Myocyte (in vitro differentiated cells): ENCODE measurements at regions not wholly inside any gene's neighbourhood (a gene's known extent, or its start where the extent isn't known, plus 50 kb on each side); places are given as distances from the start of the nearest gene placed in this dataset.

Source experiments
- DNase-seq: peaks from one replicate; pipeline ENCODE4 v3.0.0-alpha.2; 2012; ENCODE audit warnings: low read depth

DNA sequence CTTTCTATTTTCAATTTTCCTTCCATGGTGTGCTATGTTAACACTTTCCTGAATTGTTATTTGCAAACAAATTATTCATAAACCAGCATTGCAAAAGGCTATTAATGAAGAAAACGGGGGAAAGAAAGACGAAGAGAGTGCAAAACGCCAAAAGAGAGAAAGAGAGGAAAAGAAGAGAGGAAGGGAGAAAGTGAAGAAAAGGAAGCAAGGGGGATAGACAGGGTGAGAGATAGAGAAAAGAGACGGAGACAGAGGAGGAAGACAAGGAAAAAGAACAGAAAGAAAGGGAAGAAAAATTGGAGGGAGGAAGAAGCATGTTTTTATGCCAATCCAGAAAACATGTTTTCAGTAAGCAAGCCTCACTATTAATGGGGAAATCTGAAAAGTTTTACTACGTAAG is 310.6 kb downstream of the TFEC start:
- no peak for DNase-seq

DNA sequence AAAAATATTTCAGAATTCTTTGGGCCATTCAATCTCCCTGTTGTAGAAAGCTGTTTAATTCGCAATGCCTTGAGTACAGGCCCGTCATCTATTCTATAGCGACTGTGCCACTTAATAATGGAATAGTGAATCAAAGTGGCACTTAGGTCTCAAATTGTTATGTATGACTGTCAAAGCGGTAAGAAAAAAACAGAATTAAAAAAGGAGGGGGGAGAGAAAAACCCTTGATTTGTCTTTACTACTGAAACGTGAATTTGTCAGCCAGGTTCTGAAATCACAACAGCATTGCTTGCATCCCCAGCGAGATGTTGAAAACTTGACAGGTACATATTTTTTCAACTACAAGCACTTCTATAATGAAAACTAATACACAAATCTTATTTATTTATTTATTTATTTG is 320.9 kb downstream of the TFEC start:
- no peak for DNase-seq

DNA sequence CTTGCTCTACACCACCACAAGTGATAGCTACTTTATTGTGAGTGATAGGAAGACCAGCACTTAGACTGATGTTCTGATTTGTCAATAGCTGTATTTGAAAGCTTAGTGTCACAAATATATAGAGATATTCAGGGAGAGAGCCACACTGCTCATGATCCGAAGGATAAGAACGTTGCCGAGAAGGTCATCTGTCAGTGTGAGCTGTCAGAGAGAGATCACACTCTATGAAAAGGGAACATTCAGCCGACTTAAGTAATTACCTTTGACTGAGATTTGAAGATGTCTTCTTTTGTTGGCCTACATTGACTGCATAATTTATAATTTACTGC is 322.6 kb downstream of the TFEC start:
- DNase-seq = no peak

DNA sequence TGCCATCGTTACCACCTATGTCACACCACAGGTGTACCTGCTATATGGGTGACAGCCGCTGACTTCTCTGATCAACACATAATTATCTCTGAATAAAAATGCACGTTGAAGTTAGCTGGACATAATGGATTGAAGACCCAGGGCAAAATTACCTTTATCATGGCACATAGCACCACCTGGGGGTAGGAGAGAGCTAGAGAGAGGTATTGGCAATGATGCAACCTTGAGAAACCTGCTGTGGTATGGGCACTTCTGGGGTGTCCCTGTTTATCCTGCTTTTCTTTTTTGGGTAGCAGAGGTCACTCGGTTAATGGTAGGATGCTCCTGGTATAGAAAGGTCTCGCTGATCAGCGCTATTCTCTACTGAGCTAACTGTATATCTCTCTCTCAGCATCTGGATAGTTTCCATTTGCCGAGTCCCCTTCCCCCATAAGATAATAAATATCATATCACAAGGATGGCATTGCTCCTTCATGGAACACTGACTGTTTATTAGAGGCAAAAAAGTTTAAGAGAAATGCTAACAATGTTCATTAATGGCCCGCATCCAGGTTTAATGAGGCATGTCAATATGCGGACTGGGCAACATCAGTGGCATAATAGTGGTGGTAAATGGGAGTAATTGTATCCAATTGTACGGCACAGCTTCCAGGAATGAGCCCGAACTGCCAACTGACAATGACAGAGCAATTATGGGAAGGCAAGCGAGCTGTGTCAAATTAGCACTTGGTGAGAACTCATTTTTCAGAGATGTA is 323.1 kb downstream of the TFEC start:
- peak; percentile 18 for DNase-seq

DNA sequence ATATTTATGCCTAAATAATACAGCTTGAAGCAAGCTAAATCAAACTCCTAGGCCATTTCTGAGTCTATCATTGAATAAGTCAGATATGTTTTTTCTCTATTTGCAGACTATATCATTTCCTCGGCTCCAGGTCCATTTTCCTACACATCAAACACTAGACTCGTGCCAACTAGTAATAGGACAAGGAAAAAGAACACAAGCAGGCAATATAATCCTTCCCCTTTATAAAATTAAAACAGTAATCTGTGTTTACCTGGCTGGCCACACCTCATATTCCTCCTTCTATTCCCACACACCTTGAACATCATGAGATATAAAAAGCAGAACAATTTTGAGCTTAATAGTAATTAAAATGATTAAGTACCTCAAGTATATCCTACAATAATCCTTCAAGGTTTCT is 325.7 kb downstream of the TFEC start:
- no peak for DNase-seq

DNA sequence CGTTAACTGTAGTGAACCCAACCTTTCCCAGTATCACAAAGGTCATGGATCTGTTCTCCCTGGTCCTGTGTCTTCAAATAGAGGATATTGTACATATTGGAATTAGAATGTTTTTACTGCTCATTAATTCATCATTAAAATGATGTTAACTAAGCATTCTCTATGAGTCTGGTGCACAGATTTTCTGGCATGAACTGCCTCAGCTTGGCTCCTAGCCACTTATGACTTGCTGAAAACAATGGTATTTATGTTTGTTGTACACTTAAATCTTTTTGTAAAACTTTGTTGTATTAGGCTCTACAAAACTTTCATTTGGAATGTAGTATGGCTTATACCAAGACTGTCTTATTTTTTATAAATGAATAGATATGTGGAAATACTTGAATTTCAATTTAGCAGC is 329.4 kb downstream of the TFEC start:
- DNase-seq = no peak

DNA sequence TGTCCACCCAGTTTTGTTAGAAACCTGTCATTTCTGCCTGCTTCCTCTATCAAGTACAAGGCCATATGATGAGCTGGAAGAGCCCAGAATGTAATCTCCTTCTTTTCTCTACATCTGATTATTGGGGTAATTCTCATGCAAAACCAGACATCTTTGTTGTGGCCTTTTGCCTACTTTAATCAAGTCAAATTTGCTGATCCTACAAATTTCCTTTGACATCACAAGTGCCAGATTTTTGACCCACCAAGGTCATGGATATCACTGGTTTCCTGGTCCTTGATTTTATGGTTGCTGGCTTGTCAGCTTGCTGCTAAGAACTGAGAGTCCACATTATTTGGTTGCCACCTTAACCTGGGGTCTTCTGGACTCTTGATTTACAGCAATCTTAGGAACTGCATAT is 336.1 kb downstream of the TFEC start:
- no peak for DNase-seq

DNA sequence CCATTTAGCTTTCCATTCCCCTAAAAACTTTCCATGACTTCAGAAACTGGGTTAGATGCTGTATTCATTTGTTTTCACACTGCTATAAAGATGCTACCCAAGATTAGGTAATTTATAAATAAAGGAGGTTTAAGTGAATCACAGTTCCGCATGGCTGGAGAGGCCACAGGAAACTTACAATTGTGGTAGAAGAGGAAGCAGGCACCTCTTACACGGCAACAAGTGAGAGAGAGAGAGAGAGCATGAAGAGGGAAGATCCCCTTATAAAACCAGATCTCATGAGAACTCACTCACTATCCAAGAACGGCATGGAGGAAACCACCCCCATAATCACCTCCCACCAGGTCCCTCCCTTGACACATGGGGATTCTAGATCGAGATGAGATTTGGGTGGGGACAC is 336.8 kb downstream of the TFEC start:
- DNase-seq = no peak

DNA sequence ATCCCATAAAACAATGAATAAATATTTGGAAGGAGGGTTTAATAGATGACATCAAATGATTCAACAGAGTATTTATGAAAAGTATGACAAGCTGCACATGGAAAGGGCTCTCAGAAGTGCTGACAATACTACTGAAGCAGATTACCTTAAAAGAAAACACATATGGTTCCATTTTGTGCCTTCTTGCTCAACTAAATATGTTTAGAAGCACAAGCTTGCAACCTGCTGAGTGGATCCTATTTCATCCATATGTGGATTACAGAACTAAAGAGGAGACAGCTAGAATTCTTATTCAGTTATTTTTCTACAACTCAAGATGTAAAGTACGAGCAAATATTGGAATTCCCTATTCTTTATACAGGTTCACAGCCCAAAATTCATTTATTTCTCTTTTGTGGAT is 340.6 kb downstream of the TFEC start:
- DNase-seq = no peak

DNA sequence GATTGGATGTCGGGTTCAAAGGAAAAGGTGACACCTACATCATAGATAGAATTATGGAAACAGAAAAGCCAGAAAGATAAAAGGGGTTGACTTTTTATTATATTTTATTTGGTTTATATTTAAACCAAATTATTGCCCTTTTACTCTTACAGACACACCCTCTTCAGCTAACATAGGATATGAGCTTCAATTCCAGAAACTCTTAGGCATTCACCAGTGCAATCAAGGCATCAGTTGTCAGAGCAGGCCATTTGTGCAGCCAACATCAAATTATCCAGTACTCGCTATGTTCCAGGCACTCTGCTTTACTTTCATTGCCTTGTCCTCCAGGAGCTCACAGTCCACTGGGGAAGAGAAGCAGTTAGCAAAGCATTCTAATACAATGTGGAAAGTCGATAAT is 347.5 kb downstream of the TFEC start:
- no peak for DNase-seq

DNA sequence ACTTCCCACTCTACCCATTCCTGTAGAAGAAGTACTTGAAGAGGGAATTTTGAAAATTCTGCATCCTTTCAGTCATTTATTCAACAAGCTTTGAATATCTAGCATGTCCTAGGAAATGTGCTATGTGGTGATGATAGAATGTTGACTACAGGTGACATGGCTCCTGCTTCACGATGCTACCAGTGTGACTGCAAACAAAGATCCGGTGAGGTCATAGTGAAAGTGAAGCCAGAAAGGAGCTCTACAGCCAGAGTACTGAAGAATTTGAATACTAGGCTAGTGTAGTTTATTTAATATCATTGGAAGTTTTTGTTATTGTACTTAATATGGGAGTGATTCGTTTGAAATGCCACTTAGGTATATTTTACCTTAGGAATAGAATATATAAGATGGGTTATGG is 348.1 kb downstream of the TFEC start:
- no peak for DNase-seq

DNA sequence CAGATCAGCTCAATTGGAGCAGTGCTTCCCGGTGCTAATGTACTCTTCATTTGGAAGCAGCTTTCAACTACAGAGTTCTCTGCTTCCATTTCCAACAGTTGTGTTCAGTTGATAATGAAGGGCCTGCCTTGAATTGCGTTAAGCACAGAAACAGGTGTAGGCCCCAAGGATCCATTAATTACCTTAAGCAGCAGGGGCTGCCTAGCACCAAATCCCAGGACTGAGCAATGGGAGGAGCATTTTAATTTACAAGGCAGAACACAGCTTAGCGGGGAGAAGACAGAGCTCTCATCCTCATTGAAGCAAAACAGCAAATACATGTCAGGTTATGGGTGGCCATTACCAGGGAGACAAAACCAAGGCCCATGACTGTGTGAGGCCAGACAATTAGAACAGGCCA is 349.6 kb downstream of the TFEC start:
- DNase-seq = no peak

DNA sequence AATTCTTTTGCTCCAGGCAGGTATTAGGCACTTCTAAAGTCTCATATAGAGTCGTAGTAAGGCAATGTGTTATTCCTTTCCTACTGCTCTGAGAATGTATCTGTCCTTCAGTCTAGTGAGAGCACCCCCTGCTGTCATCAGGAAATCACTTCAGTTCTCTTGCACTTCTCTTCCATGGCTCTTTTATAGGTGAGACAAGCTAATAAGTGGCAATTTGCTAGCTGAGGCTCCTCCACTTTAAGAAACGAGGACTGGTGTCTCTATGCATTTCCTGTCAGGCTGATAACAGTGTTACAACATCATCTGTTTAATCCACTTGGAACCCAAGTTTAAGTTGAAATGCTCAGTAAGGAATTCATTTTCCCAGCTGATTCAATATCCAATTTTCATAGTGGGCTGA is 350.6 kb downstream of the TFEC start:
- DNase-seq = peak; percentile 62

DNA sequence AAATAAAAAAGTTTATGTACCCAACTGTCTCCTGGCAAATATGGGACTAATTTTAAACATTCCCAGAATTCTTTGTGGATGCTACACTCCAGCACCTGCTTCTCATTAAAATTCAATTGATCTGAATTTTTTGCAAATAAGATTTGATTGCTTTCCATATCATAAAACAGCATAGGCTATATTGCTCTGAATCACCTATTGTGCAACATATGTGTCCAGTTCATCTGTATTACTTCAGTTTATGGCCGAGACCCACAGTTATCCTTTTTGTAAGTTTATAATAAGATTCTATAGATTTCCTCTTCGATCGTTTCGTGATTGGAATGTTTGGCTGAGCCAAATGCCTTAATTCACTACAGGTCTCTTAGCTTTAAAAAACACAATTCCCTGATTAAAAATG is 351.1 kb downstream of the TFEC start:
- no peak for DNase-seq

DNA sequence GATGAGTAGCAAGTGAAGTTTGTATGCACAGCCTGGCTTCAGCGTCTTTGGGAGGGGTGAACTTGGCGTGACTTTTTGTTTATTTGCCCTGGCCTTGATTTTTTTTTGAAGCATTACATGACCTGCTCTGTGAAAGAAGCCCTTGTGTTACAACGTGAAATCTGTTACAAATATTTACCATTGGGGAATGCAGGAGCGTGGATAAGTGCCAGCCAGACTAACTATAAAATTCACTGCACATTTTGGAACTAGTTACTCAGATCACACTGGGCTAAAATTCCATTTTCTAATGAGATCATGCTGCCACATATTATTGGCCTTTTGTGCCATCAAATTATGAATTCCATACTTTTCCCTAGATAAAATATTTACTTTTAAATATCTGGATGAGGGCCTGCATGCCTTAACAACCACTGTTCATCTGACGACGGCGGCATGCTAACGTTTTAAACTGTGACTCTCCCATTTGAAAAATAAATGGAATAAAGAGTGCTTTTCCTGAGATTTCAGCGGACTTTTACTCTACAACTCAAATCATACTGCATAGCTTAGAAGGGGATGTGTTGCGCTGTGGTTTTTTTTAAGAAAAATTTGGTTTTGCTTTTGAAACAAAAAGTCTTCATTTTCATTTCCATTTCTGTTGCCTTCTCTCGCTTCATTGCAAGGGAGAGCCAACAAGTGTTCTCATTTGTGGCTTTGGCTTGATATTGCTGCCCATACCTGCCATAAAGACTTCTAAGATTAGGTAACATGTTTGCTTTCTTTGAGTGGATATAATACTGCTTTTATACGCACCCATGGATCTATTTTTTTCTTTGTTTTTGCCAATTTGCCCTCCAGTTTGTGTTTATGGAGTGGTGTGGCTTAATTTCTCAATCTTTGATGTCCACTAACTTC is 352.2 kb downstream of the TFEC start:
- DNase-seq = no peak

DNA sequence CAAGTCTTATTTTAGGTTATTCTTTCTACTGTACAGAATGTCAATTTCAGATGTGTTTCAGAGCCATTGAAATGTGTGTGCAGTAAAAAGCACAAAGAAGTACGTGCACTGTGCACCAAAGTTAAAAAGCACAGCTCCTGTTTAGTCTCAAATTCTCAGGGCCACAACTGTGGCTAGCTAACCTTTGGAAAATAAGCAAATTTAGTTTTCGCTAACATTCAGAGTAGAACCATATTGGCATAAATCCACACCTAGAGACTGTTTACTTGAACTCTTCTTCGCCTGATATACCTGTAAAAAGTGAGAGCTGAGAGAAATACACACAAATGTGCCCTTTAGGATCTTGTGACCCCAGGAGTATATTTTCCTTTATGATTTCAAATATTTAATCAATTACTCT is 353.9 kb downstream of the TFEC start:
- DNase-seq = no peak

DNA sequence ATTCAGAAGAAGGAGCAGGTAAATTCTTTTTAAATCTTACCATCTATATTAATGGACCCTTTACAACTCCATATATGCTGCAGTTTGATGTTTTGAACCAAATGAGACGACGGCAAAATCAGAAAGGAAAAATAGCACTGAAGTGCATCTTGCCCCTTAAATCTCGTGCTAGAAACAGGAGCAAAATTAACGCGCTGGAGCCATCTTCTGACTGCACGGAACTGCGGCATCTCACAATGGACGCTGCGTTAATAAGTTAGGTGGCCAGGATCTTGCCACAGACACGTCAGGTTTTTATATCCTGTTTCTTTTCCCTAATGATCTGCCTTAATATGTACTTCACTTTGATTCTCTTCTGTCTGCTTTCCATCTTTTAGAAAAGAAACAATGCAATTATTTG is 354.5 kb downstream of the TFEC start:
- DNase-seq = peak; percentile 72

DNA sequence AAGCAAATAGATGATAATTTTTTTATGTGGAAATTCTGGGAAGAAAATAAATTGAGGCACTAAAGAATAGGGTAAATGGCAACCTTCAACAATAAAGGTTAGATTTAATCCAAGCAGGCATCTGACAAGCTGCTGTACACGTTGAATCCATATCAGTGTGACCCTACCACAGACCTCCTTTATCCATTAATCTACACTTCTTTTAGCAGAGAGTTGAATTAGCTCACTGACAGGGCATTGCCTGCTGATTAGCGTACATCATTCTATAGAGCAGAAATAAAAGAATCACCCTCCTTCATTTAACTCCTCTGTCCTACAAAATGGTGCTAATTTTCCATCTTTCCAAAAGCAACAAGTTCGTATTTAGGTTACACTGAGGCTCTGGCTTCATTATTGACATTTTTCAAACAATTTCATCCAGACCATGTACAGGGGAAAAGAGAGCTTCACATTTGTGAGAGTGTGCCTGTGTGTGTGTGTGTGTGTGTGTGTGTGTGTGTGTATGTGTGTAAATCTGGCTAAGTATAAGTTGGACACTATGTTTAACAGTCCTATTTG is 356.0 kb downstream of the TFEC start:
- DNase-seq = no peak

DNA sequence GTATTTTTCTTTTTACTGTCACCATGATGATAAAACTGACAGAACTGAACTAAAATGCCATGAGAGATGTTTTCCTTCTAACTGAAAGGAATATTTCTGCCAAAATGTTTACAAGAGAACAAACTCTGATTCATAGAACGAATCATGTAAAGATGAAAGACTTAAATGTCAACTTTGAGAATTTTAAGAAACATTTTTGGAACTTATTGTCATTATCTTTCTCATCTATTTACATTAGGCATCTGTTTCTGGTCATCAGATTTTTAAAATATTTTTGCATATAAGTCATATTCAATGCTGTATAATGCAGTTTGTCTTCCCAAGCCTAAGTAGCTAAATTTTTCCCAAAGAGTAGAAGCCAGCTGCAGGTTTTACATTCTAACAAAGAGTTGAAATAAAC is 358.5 kb downstream of the TFEC start:
- DNase-seq = no peak

DNA sequence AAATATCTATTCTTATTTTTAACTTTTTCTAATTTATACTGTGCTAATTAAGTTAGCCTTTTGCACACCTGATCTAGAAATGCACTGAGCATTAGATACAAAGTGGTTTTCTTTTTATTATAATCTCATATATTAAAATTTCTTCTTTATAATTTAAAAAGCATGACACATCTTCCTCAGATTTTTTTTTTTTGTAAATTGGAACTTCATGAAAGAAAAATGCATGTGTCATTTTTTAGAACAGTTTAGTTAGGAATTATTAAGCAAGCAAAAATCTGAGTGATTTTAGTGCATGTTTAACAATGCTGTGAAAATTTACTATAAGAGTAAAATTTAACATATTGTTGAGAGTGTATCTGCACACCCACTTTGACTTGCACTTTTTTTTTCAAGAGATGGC is 367.9 kb downstream of the TFEC start:
- no peak for DNase-seq

DNA sequence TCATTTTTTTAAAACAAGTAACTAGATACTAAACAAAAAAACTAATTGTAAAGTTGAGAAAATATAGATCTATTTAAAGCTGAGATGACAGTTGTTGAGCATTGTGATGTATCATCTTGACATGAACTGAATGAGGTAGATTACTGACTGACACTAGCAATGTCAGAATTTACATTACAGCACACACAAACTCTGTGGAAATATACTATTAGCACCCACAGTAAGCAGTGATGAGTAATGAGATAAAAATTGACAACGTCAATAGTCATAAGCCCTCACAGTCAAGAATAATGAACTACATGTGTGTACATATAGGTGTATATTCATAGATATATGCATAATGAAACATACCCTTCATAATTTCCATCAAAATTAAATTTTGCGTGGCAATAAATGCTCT is 368.4 kb downstream of the TFEC start:
- no peak for DNase-seq

DNA sequence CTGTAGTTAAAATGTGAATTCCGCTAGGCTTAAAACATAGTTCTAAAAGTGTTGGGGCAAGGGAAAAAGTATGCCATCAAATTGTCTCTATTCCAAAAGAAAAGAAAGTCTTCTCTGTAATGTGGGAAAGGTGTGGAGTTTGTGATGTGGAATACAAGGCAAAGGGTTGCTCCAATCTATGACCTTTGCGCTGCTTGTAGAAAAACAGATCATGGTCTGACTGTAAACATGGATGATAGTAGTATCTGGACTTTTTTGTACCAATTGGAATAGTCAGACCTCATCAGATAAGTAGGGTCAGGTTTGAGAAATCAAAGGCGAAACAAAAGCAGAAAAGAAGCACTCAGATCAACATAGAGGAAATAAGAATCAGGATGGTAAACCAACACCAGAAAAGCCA is 372.3 kb downstream of the TFEC start:
- no peak for DNase-seq
